ENCODE measurements at regions not wholly inside any gene's neighbourhood (a gene's known extent, or its start where the extent isn't known, plus 50 kb on each side); places are given as distances from the start of the nearest gene placed in this dataset.

GRCh38 chr12:67155863-67156262 lies 113.3 kb upstream of the CAND1 start (continued):
- TF ChIP-seq ZFHX2 (tag by site-specific recombination; conservative IDR thresholded peaks at IDR 0.05) (peak; percentile 86), ZNF513 (tag by site-specific recombination; IDR thresholded peaks at IDR 0.05) (no peak), ZNF518A (tag by site-specific recombination; conservative IDR thresholded peaks at IDR 0.05; ENCODE audit: low read depth) (no peak), ZNF837 (tag by site-specific recombination; IDR thresholded peaks at IDR 0.05) (no peak), ZNF843 (tag by site-specific recombination; IDR thresholded peaks at IDR 0.05) (peak; percentile 48; the same call in 1 of the 2 replicates), ZNF24 (tag by site-specific recombination; IDR thresholded peaks at IDR 0.05) (0 out of 2 replicates have a peak, but pooled peaks have one; percentile 31), KLF17 (tag by site-specific recombination; IDR thresholded peaks at IDR 0.05) (no peak), ZNF544 (tag by site-specific recombination; IDR thresholded peaks at IDR 0.05) (no peak), ZXDB (tag by site-specific recombination; IDR thresholded peaks at IDR 0.05) (peak; percentile 31; the same call in 1 of the 2 replicates), ZSCAN18 (tag by site-specific recombination; IDR thresholded peaks at IDR 0.05) (no peak), ZNF600 (tag by site-specific recombination; IDR thresholded peaks at IDR 0.05) (peak; percentile 70; the same call in 1 of the 2 replicates), ZBTB17 (tag by site-specific recombination; IDR thresholded peaks at IDR 0.05) (peak; percentile 74), SP3 (tag by site-specific recombination; IDR thresholded peaks at IDR 0.05) (0 out of 2 replicates have a peak, but pooled peaks have one; percentile 17), ZNF670 (tag by site-specific recombination; IDR thresholded peaks at IDR 0.05; ENCODE audit: low read depth) (no peak; the same call in 1 of the 2 replicates), ZNF423 (tag by site-specific recombination; IDR thresholded peaks at IDR 0.05) (no peak), PRDM10 (tag by site-specific recombination; IDR thresholded peaks at IDR 0.05) (0 out of 2 replicates have a peak, but pooled peaks have one; percentile 12), SP7 (tag by site-specific recombination; IDR thresholded peaks at IDR 0.05) (peak; percentile 58; the same call in 1 of the 2 replicates), ZNF335 (tag by site-specific recombination; conservative IDR thresholded peaks at IDR 0.05) (peak; percentile 55), SCRT1 (tag by site-specific recombination; IDR thresholded peaks at IDR 0.05; ENCODE audit: borderline replicate concordance) (no peak), ZNF791 (tag by site-specific recombination; IDR thresholded peaks at IDR 0.05) (no peak)
